PFSK-1 (cell line): ENCODE measurements at regions not wholly inside any gene's neighbourhood (a gene's known extent, or its start where the extent isn't known, plus 50 kb on each side); places are given as distances from the start of the nearest gene placed in this dataset.

Experiments
- POLR2AphosphoS5 ChIP-seq: IDR thresholded peaks from 2 replicates; pipeline ENCODE4 v1.6.1; 2012; ENCODE audit warnings: low read depth, mild to moderate bottlenecking, control low read depth, low read length, moderate library complexity
- REST ChIP-seq, 2 experiments: IDR thresholded peaks; 2 replicates each; pipeline versions ENCODE4 v1.6.1 to v1.8.0; 2011 to 2012; ENCODE audit warnings: low read depth in 2 of 2, low read length in 2 of 2, control low read depth in 1 of 2, inconsistent platforms in 1 of 2, mild to moderate bottlenecking in 1 of 2, moderate library complexity in 1 of 2; ENCODE audit not compliant: insufficient read depth in 1 of 2
- SIN3A ChIP-seq: IDR thresholded peaks from 2 replicates; pipeline ENCODE4 v1.6.1; 2012; ENCODE audit warnings: mild to moderate bottlenecking, low read length, moderate library complexity, borderline replicate concordance; ENCODE audit not compliant: insufficient read depth

- TF ChIP-seq POLR2AphosphoS5, result no peak
- TF ChIP-seq REST (IDR thresholded peaks at IDR 0.05; ENCODE audit: insufficient read depth in 1 of 2, low read depth in 2 of 2, low read length in 2 of 2), result no peak
- no peak for TF ChIP-seq SIN3A
Measured at GRCh38 chr1:228875741-228876140, 140.5 kb downstream of the RHOU start.
